Heart right ventricle (tissue), 16 donors: ENCODE measurements at regions not wholly inside any gene's neighbourhood (a gene's known extent, or its start where the extent isn't known, plus 50 kb on each side); places are given as distances from the start of the nearest gene placed in this dataset.

Experiments
- ATAC-seq, 8 donors: fragments of 200-7000 bp; cut with Tn5 transposase; one replicate each; pipeline ENCODE4 v1.9.1; 2020; ENCODE audit warnings: mild to moderate bottlenecking in 8 of 8, moderate library complexity in 8 of 8, moderate number of reproducible peaks in 1 of 8
- DNase-seq, 2 donors: peaks; one replicate each; pipeline ENCODE4 v3.0.0-alpha.2; 2020
- H3K27ac ChIP-seq, 10 donors: fragments of 200-600 bp; sonication (generic) in 2 of 10; one replicate each; pipeline versions ENCODE4 v1.5.0 to v1.8.0; 2020 to 2022; ENCODE audit warnings: mild to moderate bottlenecking in 3 of 10
- H3K27me3 ChIP-seq, 7 donors: fragments of 200-600 bp; one replicate each; pipeline ENCODE4 v1.8.0; 2021 to 2022; ENCODE audit warnings: mild to moderate bottlenecking in 2 of 7
- H3K36me3 ChIP-seq, 9 donors: fragments of 200-600 bp; sonication (generic) in 1 of 9; one replicate each; pipeline versions ENCODE4 v1.5.0 to v1.8.0; 2020 to 2022; ENCODE audit warnings: mild to moderate bottlenecking in 2 of 9
- H3K4me1 ChIP-seq, 9 donors: fragments of 200-600 bp; sonication (generic) in 1 of 9; one replicate each; pipeline versions ENCODE4 v1.5.0 to v1.8.0; 2020 to 2022; ENCODE audit warnings: mild to moderate bottlenecking in 4 of 9
- H3K4me3 ChIP-seq, 10 donors: fragments of 200-600 bp; sonication (generic) in 2 of 10; one replicate each; pipeline versions ENCODE4 v1.5.0 to v1.8.0; 2020 to 2022; ENCODE audit warnings: mild to moderate bottlenecking in 7 of 10, moderate library complexity in 2 of 10
- H3K9me3 ChIP-seq, 11 donors: fragments of 200-600 bp in 10 of 11; sonication (generic) in 2 of 11; one replicate each; pipeline versions ENCODE4 v1.5.0 to v1.8.0; 2013 to 2022; ENCODE audit warnings: mild to moderate bottlenecking in 2 of 11, control low read depth in 1 of 11, moderate library complexity in 1 of 11
- CTCF ChIP-seq, 9 donors: fragments of 200-600 bp; sonication (generic) in 2 of 9; IDR thresholded peaks; one replicate each; pipeline versions ENCODE4 v1.5.0 to v1.8.0; 2021 to 2022; ENCODE audit warnings: antibody characterized with exemption in 9 of 9, mild to moderate bottlenecking in 5 of 9, moderate library complexity in 1 of 9
- WGBS, 2 donors: extraction: QIAGEN DNeasy Blood & Tissue Kit; methylation state at CpG; one replicate each; pipeline ENCODE4 v1.1.7; 2013; ENCODE audit warnings: inconsistent platforms in 1 of 2; 5-methylcytosine and 5-hydroxymethylcytosine counted together
- intact Hi-C, 10 donors: fragments of 100-400 bp; cut with DNase I; formaldehyde crosslinking; loops; one replicate each; pipeline versions ENCODE4 v1.11.1 to v1.14.2; 2022
- donor health status: Arrhythmogenic right ventricular cardiomyopathy.
- donor health status: ischemic (EF 13 %, LVEDD 7.1; RV severe dilation, severe dysfunction).
- donor health status: healthy with polysubstance abuse.
- donor health status: DM: no; HTN: yes; CAD: no.
- donor health status: DM: no; HTN: no; CAD: no.
- donor health status: ischemic (EF 25% LVEDD 6.9; RV normal size, moderate dysfunction).
- donor health status: ischemic (EF 25% LVEDD 5.7; RV mildly dilated, moderate dysfunction).
- donor health status: healthy.
- donor health status: DM: yes; HTN: yes; CAD: no.
- donor health status: Ischemic cardiomyopathy.
- donor health status: ischemic (EF 35%, LVEDD 5.7; RV mildly dilated, moderate dysfunction).
- donor health status: nonischemic (EF 11% LVEDD 7.7; RV severe dilation, severe dysfunction).
- donor health status: DM: yes; HTN: yes; CAD: no.
- donor health status: PGD.
- donor health status: ischemic (EF 29% LVEDD 5.4; RV normal size, mild dysfunction).
- donor health status: nonischemic (EF 23%, LVEDD 6.1; RV moderate dilation, normal function).

GRCh38 chr17:27078296-27078695 is 215.6 kb upstream of the WSB1 start:
- intact Hi-C loops: no loop called here
- H3K36me3 ChIP-seq: no peaks in the 10 kb centered on the region
- no peak for TF ChIP-seq CTCF (IDR thresholded peaks at IDR 0.05)
- H3K4me3 ChIP-seq: no peak overlapping the region
- H3K4me1 ChIP-seq: no peaks in the 10 kb centered on the region
- no peak overlapping the region for H3K27ac ChIP-seq
- H3K9me3 ChIP-seq: no peaks in the 10 kb centered on the region
- no peak for DNase-seq
- H3K27me3 ChIP-seq: peaks cover 0 to 36% (median 9%) of the 10 kb centered on the region in 7 donors
- no peak for ATAC-seq
- 39 to 40% methylated on average over 2 of the region's 2 CpGs for WGBS, 2 donors

GRCh38 chr17:27079660-27080059 is 214.3 kb upstream of the WSB1 start:
- no peak overlapping the region for H3K27ac ChIP-seq
- peaks cover 0 to 32% (median 10%) of the 10 kb centered on the region in 7 donors for H3K27me3 ChIP-seq
- TF ChIP-seq CTCF (IDR thresholded peaks at IDR 0.05): no peak
- 44% methylated on average over 7 of the region's 7 CpGs for WGBS, 2 donors
- H3K4me3 ChIP-seq: no peak overlapping the region
- no peak for DNase-seq
- no peaks in the 10 kb centered on the region for H3K9me3 ChIP-seq
- intact Hi-C loops: loop anchor here in 1 of 10 donors (10.0 kb wide), 1 partner anchor 295 kb away; no protein-coding TSS in a partner anchor
- H3K4me1 ChIP-seq: no peaks in the 10 kb centered on the region
- H3K36me3 ChIP-seq: no peaks in the 10 kb centered on the region
- ATAC-seq: no peak

GRCh38 chr17:27081002-27081638 is 212.8 kb upstream of the WSB1 start:
- TF ChIP-seq CTCF (IDR thresholded peaks at IDR 0.05): no peak
- H3K27me3 ChIP-seq: peaks cover 0 to 23% (median 9%) of the 10 kb centered on the region in 7 donors
- H3K4me3 ChIP-seq: no peak overlapping the region
- intact Hi-C loops: loop anchor here in 1 of 10 donors (10.0 kb wide), 1 partner anchor 296 kb away; no protein-coding TSS in a partner anchor
- no peaks in the 10 kb centered on the region for H3K4me1 ChIP-seq
- WGBS, 2 donors: 51 to 56% methylated on average over 4 of the region's 4 CpGs
- DNase-seq: no peak
- no peak overlapping the region for H3K27ac ChIP-seq
- H3K36me3 ChIP-seq: no peaks in the 10 kb centered on the region
- ATAC-seq: no peak
- no peaks in the 10 kb centered on the region for H3K9me3 ChIP-seq

- no peak overlapping the region for H3K27ac ChIP-seq
- no peaks in the 10 kb centered on the region for H3K4me1 ChIP-seq
These were observed 211.7 kb upstream of the WSB1 start for GRCh38 chr17:27082023-27082774.

More at GRCh38 chr17:27082023-27082774, 211.7 kb upstream of the WSB1 start:
- Histone ChIP-seq H3K27me3 (peaks cover 0 to 23% (median 9%) of the 10 kb centered on the region in 7 donors), H3K4me3 (no peak overlapping the region), H3K9me3 (no peaks in the 10 kb centered on the region), H3K36me3 (no peaks in the 10 kb centered on the region)
- intact Hi-C loops: loop anchor here in 1 of 10 donors (10.0 kb wide), 1 partner anchor 297 kb away; no protein-coding TSS in a partner anchor
- no peak for ATAC-seq
- no peak for TF ChIP-seq CTCF (IDR thresholded peaks at IDR 0.05)
- DNase-seq: no peak
- WGBS, 2 donors: 72% methylated on average over 7 of the region's 7 CpGs
